ENCODE measurements at regions not wholly inside any gene's neighbourhood (a gene's known extent, or its start where the extent isn't known, plus 50 kb on each side); places are given as distances from the start of the nearest gene placed in this dataset.

DNA sequence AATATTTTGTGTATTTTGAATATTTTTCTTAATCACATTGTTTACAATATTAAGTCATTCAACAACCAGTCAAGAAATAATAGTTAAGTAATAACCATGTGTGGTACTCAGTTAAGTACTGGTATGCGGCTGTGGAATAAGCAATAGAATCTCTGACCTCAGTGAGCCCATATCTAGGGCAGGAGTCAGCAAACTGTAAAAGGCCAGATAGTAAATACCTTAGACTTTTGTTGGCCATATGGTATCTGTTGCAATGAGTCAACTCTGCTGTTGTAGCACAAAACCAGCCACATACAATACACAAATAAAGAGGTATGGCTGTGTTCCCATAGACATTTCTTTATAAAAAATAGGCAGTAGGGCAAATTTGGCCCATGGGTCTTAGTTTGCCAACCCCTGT, 311.6 kb upstream of the SEMA3A start:
- no peak for TF ChIP-seq CTCF (IDR thresholded peaks at IDR 0.05)
- TF ChIP-seq EZH2 (IDR thresholded peaks at IDR 0.05) = no peak

All from neural progenitor cell (in vitro differentiated cells).